Chondrocyte (in vitro differentiated cells): ENCODE measurements at regions not wholly inside any gene's neighbourhood (a gene's known extent, or its start where the extent isn't known, plus 50 kb on each side); places are given as distances from the start of the nearest gene placed in this dataset.

Experiments used
- DNase-seq: peaks from one replicate; pipeline ENCODE4 v3.0.0; 2021; ENCODE audit warnings: mixed read lengths, low spot score
- H3K27ac Mint-ChIP-seq: one replicate; pipeline ENCODE4 v1.8.0; 2021; ENCODE audit warnings: mild to moderate bottlenecking, moderate library complexity, mixed read lengths; ENCODE audit not compliant: unreplicated experiment
- H3K27me3 Mint-ChIP-seq: 2 replicates; pipeline ENCODE4 v1.8.0; 2021; ENCODE audit warnings: low read depth, mixed read lengths
- H3K36me3 Mint-ChIP-seq: 2 replicates; pipeline ENCODE4 v1.8.0; 2021; ENCODE audit warnings: low read depth, mixed read lengths
- H3K4me1 Mint-ChIP-seq: 2 replicates; pipeline ENCODE4 v1.8.0; 2021; ENCODE audit warnings: low read depth, mild to moderate bottlenecking, mixed read lengths
- H3K4me3 Mint-ChIP-seq: one replicate; pipeline ENCODE4 v1.8.0; 2021; ENCODE audit warnings: mild to moderate bottlenecking, moderate library complexity, mixed read lengths; ENCODE audit not compliant: unreplicated experiment
- H3K9me3 Mint-ChIP-seq: 2 replicates; pipeline ENCODE4 v1.8.0; 2021; ENCODE audit warnings: low read depth, mixed read lengths
- CTCF ChIP-seq: fragments of 200-600 bp; sonication (generic); IDR thresholded peaks from 2 replicates; pipeline ENCODE4 v1.5.0; 2021; ENCODE audit warnings: antibody characterized with exemption, mild to moderate bottlenecking, moderate library complexity

- H3K4me3 Mint-ChIP-seq, result no peak overlapping the region
- no peak for DNase-seq
- no peak overlapping the region for H3K27ac Mint-ChIP-seq
- no peaks in the 10 kb centered on the region for H3K9me3 Mint-ChIP-seq
- TF ChIP-seq CTCF, result no peak
- no peaks in the 10 kb centered on the region for H3K4me1 Mint-ChIP-seq
- H3K27me3 Mint-ChIP-seq, result peaks cover 7% of the 10 kb centered on the region
- H3K36me3 Mint-ChIP-seq, result no peaks in the 10 kb centered on the region
Observed at GRCh38 chr9:113665756-113666155, 202.2 kb downstream of the RGS3 start.

DNA sequence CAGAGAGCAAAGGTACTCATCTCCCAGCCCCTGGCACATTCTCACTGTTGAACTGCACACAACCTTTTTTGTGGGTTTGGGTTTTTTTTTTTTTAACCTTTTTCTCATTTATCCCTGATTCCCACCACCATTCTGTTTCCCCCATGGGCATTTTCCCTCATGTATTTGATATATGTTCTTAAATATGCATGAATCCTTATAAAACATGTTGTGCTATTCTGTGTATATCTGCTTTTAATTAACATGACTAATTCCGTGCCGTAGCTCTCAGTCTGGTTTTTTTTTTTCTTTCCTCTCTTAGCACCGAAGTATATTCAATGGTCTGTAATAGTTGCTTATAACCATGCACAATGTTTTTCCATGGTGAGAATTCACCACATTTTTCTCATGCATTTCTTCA is 204.5 kb downstream of the RGS3 start:
- no peak for DNase-seq
- Mint-ChIP-seq H3K9me3 (no peaks in the 10 kb centered on the region), H3K4me1 (no peaks in the 10 kb centered on the region), H3K27ac (no peak overlapping the region), H3K4me3 (no peak overlapping the region), H3K36me3 (no peaks in the 10 kb centered on the region), H3K27me3 (peaks cover 1% of the 10 kb centered on the region)
- no peak for TF ChIP-seq CTCF

DNA sequence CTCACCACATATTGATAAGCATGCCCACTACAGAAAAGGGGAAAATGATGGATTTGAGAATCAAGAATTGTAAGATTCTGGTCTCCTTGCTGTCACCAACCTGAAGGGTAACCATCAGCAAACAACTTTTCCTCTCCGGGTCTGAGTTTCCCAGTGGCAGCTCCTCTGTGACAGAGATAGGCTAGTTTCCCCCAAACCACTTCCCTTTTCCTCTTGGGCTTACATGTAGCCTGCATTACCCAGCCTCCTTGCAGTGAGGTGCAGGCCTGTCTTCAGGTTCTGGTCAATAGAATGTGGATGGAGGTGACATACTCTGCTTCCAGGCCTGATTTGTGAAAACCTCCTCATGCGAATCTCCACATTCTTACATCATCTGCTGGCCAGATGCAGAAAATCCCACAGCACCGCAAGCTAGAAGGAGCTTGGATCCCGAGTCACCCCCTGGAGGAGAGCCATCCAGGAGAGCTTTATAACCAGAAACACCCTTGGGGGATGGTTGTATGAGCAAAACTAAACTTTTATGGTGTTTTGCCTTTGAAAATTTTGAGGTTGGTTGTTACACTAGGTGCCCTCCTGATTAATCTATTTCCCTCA is 206.1 kb downstream of the RGS3 start:
- H3K27me3 Mint-ChIP-seq, result no peaks in the 10 kb centered on the region
- H3K9me3 Mint-ChIP-seq, result no peaks in the 10 kb centered on the region
- no peak overlapping the region for H3K4me3 Mint-ChIP-seq
- no peak for TF ChIP-seq CTCF
- DNase-seq, result no peak
- H3K4me1 Mint-ChIP-seq, result peaks cover 10% of the 10 kb centered on the region
- no peaks in the 10 kb centered on the region for H3K36me3 Mint-ChIP-seq
- H3K27ac Mint-ChIP-seq, result no peak overlapping the region

GRCh38 chr9:113673726-113674125 is 202.4 kb upstream of the ZNF618 start:
- no peak for DNase-seq
- no peaks in the 10 kb centered on the region for H3K9me3 Mint-ChIP-seq
- H3K27ac Mint-ChIP-seq, result peak overlapping the region; percentile 73
- peaks cover 3% of the 10 kb centered on the region for H3K27me3 Mint-ChIP-seq
- H3K4me1 Mint-ChIP-seq, result peaks cover 27% of the 10 kb centered on the region
- H3K36me3 Mint-ChIP-seq, result no peaks in the 10 kb centered on the region
- TF ChIP-seq CTCF, result no peak
- H3K4me3 Mint-ChIP-seq, result no peak overlapping the region

- Mint-ChIP-seq H3K9me3 (no peaks in the 10 kb centered on the region), H3K4me3 (no peak overlapping the region), H3K27me3 (peaks cover 3% of the 10 kb centered on the region), H3K4me1 (peaks cover 27% of the 10 kb centered on the region), H3K27ac (no peak overlapping the region), H3K36me3 (no peaks in the 10 kb centered on the region)
- no peak for TF ChIP-seq CTCF
- DNase-seq, result no peak
Observed at GRCh38 chr9:113674436-113674835, 201.7 kb upstream of the ZNF618 start.
